OCI-LY1 (cell line): ENCODE measurements at regions not wholly inside any gene's neighbourhood (a gene's known extent, or its start where the extent isn't known, plus 50 kb on each side); places are given as distances from the start of the nearest gene placed in this dataset.

ENCODE experiments used
- H2AFZ ChIP-seq: fragments of 200-600 bp; sonication (generic), shearing (Covaris generic); 2 replicates; pipeline ENCODE4 v1.6.0; 2014; ENCODE audit warnings: antibody characterized with exemption, mild to moderate bottlenecking, low read length
- H3F3A ChIP-seq: fragments of 200-600 bp; sonication (generic), shearing (Covaris generic); 2 replicates; pipeline ENCODE4 v1.6.0; 2014; ENCODE audit warnings: mild to moderate bottlenecking, antibody characterized with exemption, low read length, moderate library complexity; ENCODE audit not compliant: insufficient read depth
- H3K27ac ChIP-seq: fragments of 200-600 bp; sonication (generic); 2 replicates; pipeline ENCODE4 v1.5.1; 2014; ENCODE audit warnings: low read length, mixed run types, mild to moderate bottlenecking, low read depth; ENCODE audit not compliant: poor library complexity, severe bottlenecking
- H3K27me3 ChIP-seq: fragments of 200-600 bp; sonication (generic); 2 replicates; pipeline ENCODE4 v1.6.0; 2014; ENCODE audit warnings: antibody characterized with exemption, mild to moderate bottlenecking, low read length, moderate library complexity; ENCODE audit not compliant: insufficient read depth
- H3K36me3 ChIP-seq: fragments of 200-600 bp; sonication (generic); 2 replicates; pipeline ENCODE4 v1.6.1; 2014; ENCODE audit warnings: mild to moderate bottlenecking, antibody characterized with exemption, low read length, moderate library complexity, mixed read lengths; ENCODE audit not compliant: insufficient read depth
- H3K4me1 ChIP-seq: fragments of 200-600 bp; sonication (generic); 2 replicates; pipeline ENCODE4 v1.5.1; 2014; ENCODE audit warnings: mild to moderate bottlenecking, low read length, moderate library complexity; ENCODE audit not compliant: insufficient read depth, severe bottlenecking
- H3K4me2 ChIP-seq: fragments of 200-600 bp; sonication (generic), shearing (Covaris generic); 2 replicates; pipeline ENCODE4 v1.6.1; 2014; ENCODE audit warnings: low read length
- H3K4me3 ChIP-seq: fragments of 200-600 bp; sonication (generic); 2 replicates; pipeline ENCODE4 v1.5.1; 2014; ENCODE audit warnings: low read length, low read depth, mild to moderate bottlenecking, mixed read lengths; ENCODE audit not compliant: poor library complexity, severe bottlenecking
- H3K79me2 ChIP-seq: fragments of 200-600 bp; shearing (Covaris generic); 2 replicates; pipeline ENCODE4 v1.6.1; 2016; ENCODE audit warnings: mixed run types, low read length, mixed read lengths; ENCODE audit not compliant: insufficient read depth
- H3K9ac ChIP-seq: fragments of 200-600 bp; sonication (generic), shearing (Covaris generic); 2 replicates; pipeline ENCODE4 v1.6.1; 2014; ENCODE audit warnings: mild to moderate bottlenecking, low read length, mixed read lengths
- H3K9me2 ChIP-seq: fragments of 200-600 bp; sonication (generic), shearing (Covaris generic); 2 replicates; pipeline ENCODE4 v1.6.1; 2014; ENCODE audit warnings: low read depth, mild to moderate bottlenecking, low read length, mixed read lengths
- H3K9me3 ChIP-seq: fragments of 200-600 bp; shearing (Covaris generic); 2 replicates; pipeline ENCODE4 v1.6.1; 2014; ENCODE audit warnings: low read length, mixed read lengths
- H4K20me1 ChIP-seq: fragments of 200-600 bp; sonication (generic), shearing (Covaris generic); 2 replicates; pipeline ENCODE4 v1.6.0; 2016; ENCODE audit warnings: mild to moderate bottlenecking, low read length; ENCODE audit not compliant: insufficient read depth
- CTCF ChIP-seq: fragments of 200-600 bp; sonication (generic), shearing (Covaris generic); IDR thresholded peaks from 2 replicates; pipeline ENCODE4 v1.5.1; 2017; ENCODE audit warnings: mild to moderate bottlenecking, antibody characterized with exemption, low read length, moderate library complexity, mixed read lengths
- EZH2 ChIP-seq: fragments of 200-600 bp; sonication (generic), shearing (Covaris generic); IDR thresholded peaks from 2 replicates; pipeline ENCODE4 v1.8.0; 2017; ENCODE audit warnings: borderline replicate concordance, mixed run types, mild to moderate bottlenecking, antibody characterized with exemption, low read length, moderate library complexity, mixed read lengths

- no peaks in the 10 kb centered on the region for H3K4me1 ChIP-seq
- no peaks in the 10 kb centered on the region for H3K79me2 ChIP-seq
- no peaks in the 10 kb centered on the region for H3F3A ChIP-seq
- H3K4me2 ChIP-seq, result no peak overlapping the region
- no peaks in the 10 kb centered on the region for H3K36me3 ChIP-seq
- no peak overlapping the region for H2AFZ ChIP-seq
- H3K9me3 ChIP-seq, result no peaks in the 10 kb centered on the region
- H3K4me3 ChIP-seq, result no peak overlapping the region
- no peak overlapping the region for H3K9ac ChIP-seq
- H4K20me1 ChIP-seq, result no peaks in the 10 kb centered on the region
- H3K27ac ChIP-seq, result no peak overlapping the region
- TF ChIP-seq CTCF (no peak), EZH2 (no peak)
- no peaks in the 10 kb centered on the region for H3K27me3 ChIP-seq
- H3K9me2 ChIP-seq, result no peaks in the 10 kb centered on the region
Observed at GRCh38 chr12:118835926-118836325, 145.4 kb upstream of the SRRM4 start.

- H3K36me3 ChIP-seq, result no peaks in the 10 kb centered on the region
- no peak overlapping the region for H3K4me3 ChIP-seq
- H3K9ac ChIP-seq, result no peak overlapping the region
- no peaks in the 10 kb centered on the region for H3K9me2 ChIP-seq
- H3K27me3 ChIP-seq, result no peaks in the 10 kb centered on the region
- H4K20me1 ChIP-seq, result no peaks in the 10 kb centered on the region
- H3K4me1 ChIP-seq, result no peaks in the 10 kb centered on the region
- no peaks in the 10 kb centered on the region for H3K79me2 ChIP-seq
- H2AFZ ChIP-seq, result no peak overlapping the region
- TF ChIP-seq CTCF (peak; percentile 45), EZH2 (no peak)
- H3K27ac ChIP-seq, result no peak overlapping the region
- no peak overlapping the region for H3K4me2 ChIP-seq
- H3K9me3 ChIP-seq, result no peaks in the 10 kb centered on the region
- H3F3A ChIP-seq, result no peaks in the 10 kb centered on the region
Observed at GRCh38 chr12:118840399-118840798, 140.9 kb upstream of the SRRM4 start.

GRCh38 chr12:118840878-118841277 lies 140.5 kb upstream of the SRRM4 start:
- TF ChIP-seq EZH2 (no peak), CTCF (no peak)
- no peak overlapping the region for H2AFZ ChIP-seq

More at GRCh38 chr12:118840878-118841277, 140.5 kb upstream of the SRRM4 start:
- Histone ChIP-seq H3K4me1 (no peaks in the 10 kb centered on the region), H3K79me2 (no peaks in the 10 kb centered on the region), H3F3A (no peaks in the 10 kb centered on the region), H4K20me1 (no peaks in the 10 kb centered on the region), H3K9ac (no peak overlapping the region), H3K27ac (no peak overlapping the region), H3K4me2 (no peak overlapping the region), H3K4me3 (no peak overlapping the region), H3K9me3 (no peaks in the 10 kb centered on the region), H3K27me3 (no peaks in the 10 kb centered on the region), H3K9me2 (no peaks in the 10 kb centered on the region), H3K36me3 (no peaks in the 10 kb centered on the region)
